Keratinocyte (primary cell): ENCODE measurements at regions not wholly inside any gene's neighbourhood (a gene's known extent, or its start where the extent isn't known, plus 50 kb on each side); places are given as distances from the start of the nearest gene placed in this dataset.
A peak's percentile ranks its signal among the peaks of the same experiment; 100 is the strongest.

Source experiments
- DNase-seq: peaks from one replicate; pipeline ENCODE4 v3.0.0-alpha.2; 2011; ENCODE audit warnings: low read depth, missing footprints, low spot score
- FAIRE-seq: peaks from 2 replicates; lab custom pipeline; 2011; peaks lifted over from hg19 to GRCh38; lab: Jason Lieb, UNC
- H2AFZ ChIP-seq: 2 replicates; pipeline ENCODE4 v1.6.0; 2012; ENCODE audit warnings: low read length, control low read depth, inconsistent platforms; ENCODE audit not compliant: control insufficient read depth
- H3K27ac ChIP-seq: 2 replicates; pipeline ENCODE4 v1.5.1; 2011; ENCODE audit warnings: low read length; ENCODE audit not compliant: control insufficient read depth, insufficient read depth
- H3K27me3 ChIP-seq: 3 replicates; pipeline ENCODE4 v1.6.0; 2011; ENCODE audit warnings: low read length; ENCODE audit not compliant: control insufficient read depth, insufficient read depth; ENCODE audit errors: extremely low read depth
- H3K36me3 ChIP-seq, 2 experiments: 2 replicates in 1 of 2; 3 replicates in 1 of 2; pipeline ENCODE4 v1.5.1; 2011; ENCODE audit warnings: low read length in 2 of 2, mild to moderate bottlenecking in 1 of 2; ENCODE audit not compliant: control insufficient read depth in 2 of 2, insufficient read depth in 2 of 2; ENCODE audit errors: extremely low read depth in 1 of 2
- H3K4me1 ChIP-seq: 3 replicates; pipeline ENCODE4 v1.5.1; 2011; ENCODE audit warnings: low read length; ENCODE audit not compliant: control insufficient read depth, insufficient read depth; ENCODE audit errors: extremely low read depth
- H3K4me2 ChIP-seq: 3 replicates; pipeline ENCODE4 v1.6.0; 2011; ENCODE audit warnings: low read depth, low read length; ENCODE audit not compliant: control insufficient read depth, insufficient read depth; ENCODE audit errors: extremely low read depth
- H3K4me3 ChIP-seq, 3 experiments: fragments of 200-600 bp in 1 of 3; sonication (generic) in 1 of 3; 2 replicates in 2 of 3; 3 replicates in 1 of 3; pipeline ENCODE4 v1.5.1; 2011 to 2016; ENCODE audit warnings: low read length in 3 of 3, mild to moderate bottlenecking in 3 of 3, control low read depth in 2 of 3, inconsistent platforms in 1 of 3, low read depth in 1 of 3, mixed read lengths in 1 of 3, mixed run types in 1 of 3, moderate library complexity in 1 of 3; ENCODE audit not compliant: control insufficient read depth in 2 of 3, insufficient read depth in 2 of 3; ENCODE audit errors: extremely low read depth in 1 of 3
- H3K79me2 ChIP-seq: 2 replicates; pipeline ENCODE4 v1.6.0; 2012; ENCODE audit warnings: low read length; ENCODE audit not compliant: control insufficient read depth, insufficient read depth
- H3K9ac ChIP-seq: 3 replicates; pipeline ENCODE4 v1.6.0; 2011; ENCODE audit warnings: low read length; ENCODE audit not compliant: control insufficient read depth, insufficient read depth; ENCODE audit errors: extremely low read depth
- H3K9me1 ChIP-seq: 3 replicates; pipeline ENCODE4 v1.6.0; 2011; ENCODE audit warnings: low read length; ENCODE audit not compliant: control insufficient read depth, insufficient read depth; ENCODE audit errors: extremely low read depth
- H3K9me3 ChIP-seq: 2 replicates; pipeline ENCODE4 v1.5.1; 2012; ENCODE audit warnings: low read depth, low read length; ENCODE audit not compliant: control insufficient read depth
- H4K20me1 ChIP-seq: 3 replicates; pipeline ENCODE4 v1.6.0; 2011; ENCODE audit warnings: low read length; ENCODE audit not compliant: control insufficient read depth, insufficient read depth; ENCODE audit errors: extremely low read depth
- EZH2 ChIP-seq: IDR thresholded peaks from one replicate; pipeline ENCODE4 v1.6.1; 2012; ENCODE audit warnings: inconsistent platforms, mild to moderate bottlenecking, low read length, moderate library complexity
- dilution Hi-C: fragments of 300-500 bp; cut with MboI; formaldehyde crosslinking; loops from one replicate; pipeline ENCODE4 v1.7.0; 2020; ENCODE audit warnings: low sequenced_read_pairs; ENCODE audit not compliant: extremely low pct_ligation_motif_present
- TF ChIP-seq, protein P1 (sequence below), 3 experiments: IDR thresholded peaks in 1 of 3; conservative IDR thresholded peaks in 1 of 3; optimal IDR thresholded peaks in 1 of 3; 2 replicates in 2 of 3; 3 replicates in 1 of 3; pipeline versions ENCODE3 to v1.5.1; 2011; ENCODE audit warnings: low read length in 3 of 3, mild to moderate bottlenecking in 3 of 3, moderate library complexity in 2 of 3, control low read depth in 1 of 3, inconsistent platforms in 1 of 3; ENCODE audit not compliant: insufficient read depth in 2 of 3; ENCODE audit errors: extremely low read depth in 1 of 3

DNA sequence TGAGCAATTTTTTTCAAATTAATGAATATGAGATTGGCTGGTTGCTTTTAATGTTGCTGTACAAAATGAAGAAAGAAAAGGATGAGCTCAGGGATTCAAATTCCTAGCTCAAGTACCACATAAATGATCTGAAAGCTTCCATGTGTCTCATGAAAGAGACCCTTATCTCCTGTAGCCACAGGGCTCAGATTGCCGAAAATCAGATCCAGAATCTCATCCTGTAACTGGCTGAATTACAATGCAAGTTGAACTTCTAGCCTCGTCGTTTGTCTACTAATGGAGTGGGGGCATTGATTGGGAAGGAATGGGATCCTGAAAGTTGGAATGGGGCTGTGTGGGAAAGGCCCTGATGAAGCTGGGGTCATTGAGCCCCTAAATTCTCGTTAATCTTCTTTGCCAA is 143.4 kb upstream of the ATP6AP2 start:
- Histone ChIP-seq H2AFZ (no peak overlapping the region), H3K27ac (no peak overlapping the region), H3K9me1 (no peaks in the 10 kb centered on the region), H3K4me1 (peaks cover 8% of the 10 kb centered on the region), H3K4me2 (no peak overlapping the region), H3K9me3 (no peaks in the 10 kb centered on the region), H3K9ac (no peak overlapping the region), H3K79me2 (no peaks in the 10 kb centered on the region), H4K20me1 (no peaks in the 10 kb centered on the region), H3K27me3 (peaks cover 3% of the 10 kb centered on the region), H3K36me3 (no peaks in the 10 kb centered on the region), H3K4me3 (no peak overlapping the region)
- no peak for DNase-seq
- TF ChIP-seq EZH2, result no peak
- TF ChIP-seq, protein P1, sequence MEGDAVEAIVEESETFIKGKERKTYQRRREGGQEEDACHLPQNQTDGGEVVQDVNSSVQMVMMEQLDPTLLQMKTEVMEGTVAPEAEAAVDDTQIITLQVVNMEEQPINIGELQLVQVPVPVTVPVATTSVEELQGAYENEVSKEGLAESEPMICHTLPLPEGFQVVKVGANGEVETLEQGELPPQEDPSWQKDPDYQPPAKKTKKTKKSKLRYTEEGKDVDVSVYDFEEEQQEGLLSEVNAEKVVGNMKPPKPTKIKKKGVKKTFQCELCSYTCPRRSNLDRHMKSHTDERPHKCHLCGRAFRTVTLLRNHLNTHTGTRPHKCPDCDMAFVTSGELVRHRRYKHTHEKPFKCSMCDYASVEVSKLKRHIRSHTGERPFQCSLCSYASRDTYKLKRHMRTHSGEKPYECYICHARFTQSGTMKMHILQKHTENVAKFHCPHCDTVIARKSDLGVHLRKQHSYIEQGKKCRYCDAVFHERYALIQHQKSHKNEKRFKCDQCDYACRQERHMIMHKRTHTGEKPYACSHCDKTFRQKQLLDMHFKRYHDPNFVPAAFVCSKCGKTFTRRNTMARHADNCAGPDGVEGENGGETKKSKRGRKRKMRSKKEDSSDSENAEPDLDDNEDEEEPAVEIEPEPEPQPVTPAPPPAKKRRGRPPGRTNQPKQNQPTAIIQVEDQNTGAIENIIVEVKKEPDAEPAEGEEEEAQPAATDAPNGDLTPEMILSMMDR (optimal IDR thresholded peaks at IDR 0.05 in 1 of 3, IDR thresholded peaks at IDR 0.05 in 1 of 3, conservative IDR thresholded peaks at IDR 0.05 in 1 of 3; ENCODE audit: extremely low read depth in 1 of 3, insufficient read depth in 2 of 3, low read length in 3 of 3), result no peak
- dilution Hi-C loops, result no loop called here
- no peak for FAIRE-seq

DNA sequence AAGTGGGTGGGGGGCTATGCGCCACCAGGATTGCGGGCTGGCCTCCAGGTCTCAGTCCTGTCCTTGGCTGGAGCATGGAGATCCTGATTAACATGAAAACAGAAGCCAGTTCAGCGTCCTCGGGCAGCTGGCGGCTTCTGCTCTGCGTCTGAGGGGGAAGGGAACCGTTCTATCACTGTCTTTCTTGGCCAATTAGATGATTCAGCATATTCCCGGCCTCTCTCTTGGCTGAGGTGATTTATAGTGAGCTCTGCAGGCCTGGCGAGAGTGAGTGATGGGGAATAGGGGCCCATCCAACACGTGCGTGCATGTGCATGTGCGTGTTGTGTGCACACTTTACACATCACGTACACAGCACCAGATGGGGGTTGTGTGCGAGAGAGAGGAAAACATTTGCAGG is 145.8 kb upstream of the ATP6AP2 start:
- Histone ChIP-seq H3K79me2 (no peaks in the 10 kb centered on the region), H3K4me2 (peak overlapping the region; percentile 48), H3K27me3 (peaks cover 3% of the 10 kb centered on the region), H4K20me1 (no peaks in the 10 kb centered on the region), H2AFZ (peak overlapping the region; percentile 28), H3K9me1 (no peaks in the 10 kb centered on the region), H3K9me3 (no peaks in the 10 kb centered on the region), H3K4me1 (peaks cover 8% of the 10 kb centered on the region), H3K27ac (no peak overlapping the region), H3K4me3 (no peak overlapping the region), H3K9ac (no peak overlapping the region), H3K36me3 (no peaks in the 10 kb centered on the region)
- TF ChIP-seq EZH2, result no peak
- no peak for DNase-seq
- dilution Hi-C loops, result no loop called here
- no peak for FAIRE-seq

DNA sequence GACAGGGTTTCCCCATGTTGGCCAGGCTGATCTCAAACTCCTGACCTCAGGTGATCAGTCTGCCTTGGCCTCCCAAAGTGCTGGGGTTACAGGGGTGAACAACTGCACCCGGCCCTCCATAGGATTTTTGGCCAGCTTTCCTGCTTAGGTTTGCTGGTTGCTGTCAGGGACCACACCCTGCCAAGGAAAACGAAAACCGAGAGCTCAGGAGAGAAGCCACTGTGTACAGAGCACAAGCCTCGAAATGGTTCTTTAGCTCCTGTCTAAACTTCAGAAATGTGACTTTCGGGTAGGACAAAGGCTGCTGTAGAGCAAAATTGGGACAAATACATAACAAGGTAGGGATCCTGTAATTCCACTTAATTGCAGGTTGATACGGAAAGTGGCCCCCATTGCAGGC is 146.3 kb upstream of the ATP6AP2 start:
- no peak overlapping the region for H3K4me3 ChIP-seq

More for the DNA sequence above, 146.3 kb upstream of the ATP6AP2 start:
- Histone ChIP-seq H3K4me2 (peak overlapping the region; percentile 48), H2AFZ (no peak overlapping the region), H3K36me3 (no peaks in the 10 kb centered on the region), H3K9me1 (no peaks in the 10 kb centered on the region), H3K27me3 (peaks cover 3% of the 10 kb centered on the region), H3K4me1 (peaks cover 8% of the 10 kb centered on the region), H3K9me3 (no peaks in the 10 kb centered on the region), H3K27ac (no peak overlapping the region), H3K79me2 (no peaks in the 10 kb centered on the region), H4K20me1 (no peaks in the 10 kb centered on the region), H3K9ac (no peak overlapping the region)
- dilution Hi-C loops, result no loop called here
- DNase-seq (no peak), FAIRE-seq (no peak)
- no peak for TF ChIP-seq EZH2
- TF ChIP-seq, protein P1 (optimal IDR thresholded peaks at IDR 0.05 in 1 of 3, IDR thresholded peaks at IDR 0.05 in 1 of 3, conservative IDR thresholded peaks at IDR 0.05 in 1 of 3; ENCODE audit: extremely low read depth in 1 of 3, insufficient read depth in 2 of 3, low read length in 3 of 3), result no peak
